ENCODE measurements at regions not wholly inside any gene's neighbourhood (a gene's known extent, or its start where the extent isn't known, plus 50 kb on each side); places are given as distances from the start of the nearest gene placed in this dataset.

- TF ChIP-seq POLR2AphosphoS5 (IDR thresholded peaks at IDR 0.05; ENCODE audit: low read depth) (no peak), CTCF (conservative IDR thresholded peaks at IDR 0.05; ENCODE audit: low read depth in 2 of 2) (no peak), CREB1 (CRISPR knock-in tag; IDR thresholded peaks at IDR 0.05; ENCODE audit: low read depth) (no peak), EZH2 (IDR thresholded peaks at IDR 0.05; ENCODE audit: low read depth, unreplicated experiment) (no peak)
Observed at GRCh38 chr14:105602799-105603793, 76.7 kb downstream of the TMEM121 start.
